Endodermal cell (in vitro differentiated cells): ENCODE measurements at regions not wholly inside any gene's neighbourhood (a gene's known extent, or its start where the extent isn't known, plus 50 kb on each side); places are given as distances from the start of the nearest gene placed in this dataset.

Experiments used
- DNase-seq: peaks from one replicate; pipeline ENCODE4 v3.0.0-alpha.2; 2017
- H3K27ac ChIP-seq: 2 replicates; pipeline ENCODE4 v1.5.1; 2013; ENCODE audit warnings: mild to moderate bottlenecking, low read depth, low read length, moderate library complexity
- H3K27me3 ChIP-seq: 2 replicates; pipeline ENCODE4 v1.6.1; 2013; ENCODE audit warnings: mild to moderate bottlenecking, low read length, moderate library complexity; ENCODE audit not compliant: insufficient read depth, control insufficient read depth, poor library complexity, severe bottlenecking
- H3K36me3 ChIP-seq: 2 replicates; pipeline ENCODE4 v1.7.0; 2013; ENCODE audit warnings: mild to moderate bottlenecking, low read length, moderate library complexity; ENCODE audit not compliant: control insufficient read depth, insufficient read depth
- H3K4me1 ChIP-seq: one replicate; pipeline ENCODE4 v1.7.0; 2013; ENCODE audit warnings: low read length; ENCODE audit not compliant: control insufficient read depth, insufficient read depth
- H3K4me3 ChIP-seq: 2 replicates; pipeline ENCODE4 v1.5.1; 2013; ENCODE audit warnings: mild to moderate bottlenecking, low read length, moderate library complexity
- H3K9ac ChIP-seq: 2 replicates; pipeline ENCODE4 v1.6.1; 2013; ENCODE audit warnings: mild to moderate bottlenecking, low read length, moderate library complexity; ENCODE audit not compliant: poor library complexity, severe bottlenecking; ENCODE audit errors: extremely low read depth
- H3K9me3 ChIP-seq: 2 replicates; pipeline ENCODE4 v1.6.1; 2013; ENCODE audit warnings: mild to moderate bottlenecking, low read length, moderate library complexity; ENCODE audit not compliant: control insufficient read depth
- H3K27ac Mint-ChIP-seq: 2 replicates; pipeline ENCODE4 v1.8.0; 2020; ENCODE audit warnings: mixed read lengths
- H3K27me3 Mint-ChIP-seq: 2 replicates; pipeline ENCODE4 v1.8.0; 2021; ENCODE audit warnings: mild to moderate bottlenecking, mixed read lengths; ENCODE audit not compliant: insufficient read depth
- H3K36me3 Mint-ChIP-seq: 2 replicates; pipeline ENCODE4 v1.8.0; 2020; ENCODE audit warnings: low read depth, mixed read lengths
- H3K4me1 Mint-ChIP-seq: 2 replicates; pipeline ENCODE4 v1.8.0; 2020; ENCODE audit warnings: mixed read lengths
- H3K4me3 Mint-ChIP-seq: 2 replicates; pipeline ENCODE4 v1.8.0; 2020; ENCODE audit warnings: mild to moderate bottlenecking, moderate library complexity, mixed read lengths
- H3K9me3 Mint-ChIP-seq: 2 replicates; pipeline ENCODE4 v1.8.0; 2020; ENCODE audit warnings: mild to moderate bottlenecking, mixed read lengths
- CTCF ChIP-seq: fragments of 200-600 bp; sonication (generic); conservative IDR thresholded peaks from 2 replicates; pipeline ENCODE4 v1.5.0; 2021; ENCODE audit warnings: antibody characterized with exemption, mild to moderate bottlenecking
- WGBS, 2 experiments: methylation state at CpG; one replicate each; pipeline versions ENCODE4 v1.1.5 to v1.1.7; 2013; ENCODE audit warnings: missing lambda C conversion rate in 2 of 2, mixed read lengths in 1 of 2; ENCODE audit not compliant: insufficient coverage in 1 of 2, insufficient read length in 1 of 2; 5-methylcytosine and 5-hydroxymethylcytosine counted together

GRCh38 chr16:5858180-5858579 is 760.6 kb upstream of the EEF2KMT start:
- Mint-ChIP-seq H3K4me3 (no peak overlapping the region), H3K4me1 (peaks cover 19% of the 10 kb centered on the region), H3K27me3 (peaks cover 41% of the 10 kb centered on the region), H3K9me3 (no peaks in the 10 kb centered on the region), H3K36me3 (no peaks in the 10 kb centered on the region), H3K27ac (no peak overlapping the region)
- Histone ChIP-seq H3K4me3 (no peak overlapping the region), H3K27ac (no peak overlapping the region), H3K36me3 (no peaks in the 10 kb centered on the region), H3K9ac (no peak overlapping the region), H3K27me3 (peaks cover 26% of the 10 kb centered on the region), H3K4me1 (peaks cover 6% of the 10 kb centered on the region), H3K9me3 (no peaks in the 10 kb centered on the region)
- DNase-seq: no peak
- 70 to 80% methylated on average over 3 to 4 of the region's 4 CpGs for WGBS, 2 experiments
- TF ChIP-seq CTCF: no peak

GRCh38 chr16:5854027-5854426 is 756.4 kb upstream of the EEF2KMT start:
- no peak overlapping the region for H3K27ac Mint-ChIP-seq
- no peaks in the 10 kb centered on the region for H3K9me3 ChIP-seq
- H3K4me1 Mint-ChIP-seq: peaks cover 12% of the 10 kb centered on the region
- H3K4me3 ChIP-seq: no peak overlapping the region
- no peak overlapping the region for H3K27ac ChIP-seq
- no peaks in the 10 kb centered on the region for H3K9me3 Mint-ChIP-seq
- H3K27me3 Mint-ChIP-seq: peaks cover 3% of the 10 kb centered on the region
- no peak for DNase-seq
- no peak overlapping the region for H3K9ac ChIP-seq
- no peaks in the 10 kb centered on the region for H3K36me3 ChIP-seq
- H3K27me3 ChIP-seq: no peaks in the 10 kb centered on the region
- no peaks in the 10 kb centered on the region for H3K36me3 Mint-ChIP-seq
- H3K4me1 ChIP-seq: peaks cover 3% of the 10 kb centered on the region
- no peak overlapping the region for H3K4me3 Mint-ChIP-seq
- no peak for TF ChIP-seq CTCF
- WGBS, 2 experiments: 67 to 100% methylated on average over 1 to 4 of the region's 5 CpGs

- Histone ChIP-seq H3K4me3 (no peak overlapping the region), H3K36me3 (no peaks in the 10 kb centered on the region), H3K9ac (no peak overlapping the region), H3K4me1 (peaks cover 3% of the 10 kb centered on the region), H3K27me3 (no peaks in the 10 kb centered on the region), H3K9me3 (no peaks in the 10 kb centered on the region), H3K27ac (no peak overlapping the region)
- Mint-ChIP-seq H3K4me3 (no peak overlapping the region), H3K27ac (no peak overlapping the region), H3K4me1 (peaks cover 11% of the 10 kb centered on the region), H3K36me3 (no peaks in the 10 kb centered on the region), H3K9me3 (no peaks in the 10 kb centered on the region), H3K27me3 (no peaks in the 10 kb centered on the region)
- WGBS, 2 experiments: 81 to 92% methylated on average over 2 to 6 of the region's 6 CpGs
- DNase-seq: no peak
- no peak for TF ChIP-seq CTCF
Observed at GRCh38 chr16:5852151-5852550, 754.6 kb upstream of the EEF2KMT start.
